Liver (tissue), 2 donors: ENCODE measurements at regions not wholly inside any gene's neighbourhood (a gene's known extent, or its start where the extent isn't known, plus 50 kb on each side); places are given as distances from the start of the nearest gene placed in this dataset.

Experiments
- GABPA ChIP-seq, 2 donors: IDR thresholded peaks in 1 of 2; conservative IDR thresholded peaks in 1 of 2; 2 replicates each; pipeline ENCODE4 v1.6.1; 2016; ENCODE audit warnings: antibody characterized with exemption in 2 of 2, mild to moderate bottlenecking in 1 of 2, moderate library complexity in 1 of 2
- RXRA ChIP-seq, 2 donors: IDR thresholded peaks; 2 replicates each; pipeline ENCODE4 v1.6.1; 2017 to 2018; ENCODE audit warnings: antibody characterized with exemption in 2 of 2, mild to moderate bottlenecking in 1 of 2
- SP1 ChIP-seq: IDR thresholded peaks from 2 replicates; pipeline ENCODE4 v1.6.1; 2018; ENCODE audit warnings: antibody characterized with exemption, mild to moderate bottlenecking
- TF ChIP-seq, protein P1 (sequence below): IDR thresholded peaks from 2 replicates; pipeline ENCODE4 v1.6.1; 2016; ENCODE audit warnings: antibody characterized with exemption, mild to moderate bottlenecking
- donor health status: healthy.

DNA sequence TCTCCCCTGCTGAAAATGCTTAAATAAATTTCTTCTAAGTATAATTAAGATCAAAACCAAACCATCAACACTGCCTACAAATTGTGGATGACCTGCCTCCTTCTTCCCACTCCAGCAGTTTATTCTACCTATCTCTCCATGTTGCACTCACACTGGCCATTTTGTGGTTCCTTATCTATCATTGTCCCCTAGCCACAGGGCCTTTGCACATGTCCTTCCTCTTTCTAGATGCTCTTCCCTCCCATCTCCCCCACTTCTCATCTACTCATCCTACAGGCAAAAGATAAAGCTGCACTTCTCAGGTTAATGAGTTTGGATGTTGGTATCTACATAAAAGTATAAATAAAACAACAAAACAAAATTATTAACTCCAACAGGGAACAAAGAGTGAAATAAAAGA lies 70.6 kb upstream of the CCNG1 start:
- TF ChIP-seq SP1 (no peak), RXRA (IDR thresholded peaks at IDR 0.05) (no peak), GABPA (IDR thresholded peaks at IDR 0.05 in 1 of 2, conservative IDR thresholded peaks at IDR 0.05 in 1 of 2) (no peak)
- TF ChIP-seq, protein P1, sequence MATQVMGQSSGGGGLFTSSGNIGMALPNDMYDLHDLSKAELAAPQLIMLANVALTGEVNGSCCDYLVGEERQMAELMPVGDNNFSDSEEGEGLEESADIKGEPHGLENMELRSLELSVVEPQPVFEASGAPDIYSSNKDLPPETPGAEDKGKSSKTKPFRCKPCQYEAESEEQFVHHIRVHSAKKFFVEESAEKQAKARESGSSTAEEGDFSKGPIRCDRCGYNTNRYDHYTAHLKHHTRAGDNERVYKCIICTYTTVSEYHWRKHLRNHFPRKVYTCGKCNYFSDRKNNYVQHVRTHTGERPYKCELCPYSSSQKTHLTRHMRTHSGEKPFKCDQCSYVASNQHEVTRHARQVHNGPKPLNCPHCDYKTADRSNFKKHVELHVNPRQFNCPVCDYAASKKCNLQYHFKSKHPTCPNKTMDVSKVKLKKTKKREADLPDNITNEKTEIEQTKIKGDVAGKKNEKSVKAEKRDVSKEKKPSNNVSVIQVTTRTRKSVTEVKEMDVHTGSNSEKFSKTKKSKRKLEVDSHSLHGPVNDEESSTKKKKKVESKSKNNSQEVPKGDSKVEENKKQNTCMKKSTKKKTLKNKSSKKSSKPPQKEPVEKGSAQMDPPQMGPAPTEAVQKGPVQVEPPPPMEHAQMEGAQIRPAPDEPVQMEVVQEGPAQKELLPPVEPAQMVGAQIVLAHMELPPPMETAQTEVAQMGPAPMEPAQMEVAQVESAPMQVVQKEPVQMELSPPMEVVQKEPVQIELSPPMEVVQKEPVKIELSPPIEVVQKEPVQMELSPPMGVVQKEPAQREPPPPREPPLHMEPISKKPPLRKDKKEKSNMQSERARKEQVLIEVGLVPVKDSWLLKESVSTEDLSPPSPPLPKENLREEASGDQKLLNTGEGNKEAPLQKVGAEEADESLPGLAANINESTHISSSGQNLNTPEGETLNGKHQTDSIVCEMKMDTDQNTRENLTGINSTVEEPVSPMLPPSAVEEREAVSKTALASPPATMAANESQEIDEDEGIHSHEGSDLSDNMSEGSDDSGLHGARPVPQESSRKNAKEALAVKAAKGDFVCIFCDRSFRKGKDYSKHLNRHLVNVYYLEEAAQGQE, result no peak
